ENCODE measurements at regions not wholly inside any gene's neighbourhood (a gene's known extent, or its start where the extent isn't known, plus 50 kb on each side); places are given as distances from the start of the nearest gene placed in this dataset.

GRCh38 chr2:17442334-17442733 is 75.9 kb downstream of the RAD51AP2 start:
- TF ChIP-seq, protein P1, sequence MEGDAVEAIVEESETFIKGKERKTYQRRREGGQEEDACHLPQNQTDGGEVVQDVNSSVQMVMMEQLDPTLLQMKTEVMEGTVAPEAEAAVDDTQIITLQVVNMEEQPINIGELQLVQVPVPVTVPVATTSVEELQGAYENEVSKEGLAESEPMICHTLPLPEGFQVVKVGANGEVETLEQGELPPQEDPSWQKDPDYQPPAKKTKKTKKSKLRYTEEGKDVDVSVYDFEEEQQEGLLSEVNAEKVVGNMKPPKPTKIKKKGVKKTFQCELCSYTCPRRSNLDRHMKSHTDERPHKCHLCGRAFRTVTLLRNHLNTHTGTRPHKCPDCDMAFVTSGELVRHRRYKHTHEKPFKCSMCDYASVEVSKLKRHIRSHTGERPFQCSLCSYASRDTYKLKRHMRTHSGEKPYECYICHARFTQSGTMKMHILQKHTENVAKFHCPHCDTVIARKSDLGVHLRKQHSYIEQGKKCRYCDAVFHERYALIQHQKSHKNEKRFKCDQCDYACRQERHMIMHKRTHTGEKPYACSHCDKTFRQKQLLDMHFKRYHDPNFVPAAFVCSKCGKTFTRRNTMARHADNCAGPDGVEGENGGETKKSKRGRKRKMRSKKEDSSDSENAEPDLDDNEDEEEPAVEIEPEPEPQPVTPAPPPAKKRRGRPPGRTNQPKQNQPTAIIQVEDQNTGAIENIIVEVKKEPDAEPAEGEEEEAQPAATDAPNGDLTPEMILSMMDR (IDR thresholded peaks at IDR 0.05; ENCODE audit: insufficient read depth, low read length, poor library complexity, severe bottlenecking), result no peak
- TF ChIP-seq EZH2phosphoT487 (conservative IDR thresholded peaks at IDR 0.05; ENCODE audit: low read length), result no peak

All from SU-DHL-6 (cell line).